HG03175 (cell line): ENCODE measurements at regions not wholly inside any gene's neighbourhood (a gene's known extent, or its start where the extent isn't known, plus 50 kb on each side); places are given as distances from the start of the nearest gene placed in this dataset.

Source experiments
- ATAC-seq: cut with Tn5 transposase; IDR thresholded peaks from one replicate; pipeline ENCODE4 v1.9.1; 2021; ENCODE audit warnings: mild to moderate bottlenecking, moderate library complexity; ENCODE audit not compliant: unreplicated experiment

- ATAC-seq = no peak
These were observed 542.1 kb downstream of the BNC2 start for GRCh38 chr9:16328349-16328748.

DNA sequence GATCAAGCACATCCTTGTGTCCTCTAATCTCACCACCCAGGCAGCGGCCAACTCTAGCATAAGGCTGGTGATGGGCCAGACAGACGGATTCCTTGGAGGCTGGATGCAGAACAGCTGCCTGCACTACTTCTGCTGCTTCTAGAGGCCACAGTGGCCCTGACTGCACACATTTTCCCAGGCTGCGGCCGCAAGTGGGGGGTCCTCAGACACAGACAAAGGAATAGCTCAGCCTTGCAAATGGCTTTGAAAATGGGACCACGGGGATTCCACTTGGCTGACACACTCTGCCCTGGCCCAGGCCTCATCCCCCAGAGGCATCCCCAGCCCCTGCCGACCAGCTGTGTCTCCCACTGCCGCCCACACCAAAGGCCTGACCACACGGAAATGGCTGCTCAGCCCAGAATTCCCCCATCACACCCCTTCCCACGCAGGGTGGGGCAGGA, 540.8 kb downstream of the BNC2 start:
- no peak for ATAC-seq

DNA sequence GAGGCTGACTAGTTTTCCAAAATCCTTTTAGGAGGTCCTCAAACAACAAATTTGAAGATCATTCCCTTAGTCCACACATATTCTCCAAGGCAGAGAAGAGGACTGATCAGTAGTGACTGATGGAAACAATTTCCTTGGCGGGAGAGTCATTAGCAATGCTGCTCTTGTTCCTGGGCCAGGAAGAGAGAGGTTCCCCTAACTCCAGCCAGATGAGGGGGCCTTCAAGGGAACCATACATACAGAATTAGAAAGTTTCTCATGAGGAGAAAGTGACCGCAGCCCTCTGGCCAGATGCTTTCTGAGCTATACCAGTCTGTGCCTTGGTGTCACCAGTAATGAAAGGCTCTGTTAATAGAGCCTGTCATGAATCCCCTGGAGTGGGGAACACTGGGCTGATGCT, 539.4 kb downstream of the BNC2 start:
- ATAC-seq = no peak

- no peak for ATAC-seq
These were observed 538.9 kb downstream of the BNC2 start for GRCh38 chr9:16331527-16331926.

DNA sequence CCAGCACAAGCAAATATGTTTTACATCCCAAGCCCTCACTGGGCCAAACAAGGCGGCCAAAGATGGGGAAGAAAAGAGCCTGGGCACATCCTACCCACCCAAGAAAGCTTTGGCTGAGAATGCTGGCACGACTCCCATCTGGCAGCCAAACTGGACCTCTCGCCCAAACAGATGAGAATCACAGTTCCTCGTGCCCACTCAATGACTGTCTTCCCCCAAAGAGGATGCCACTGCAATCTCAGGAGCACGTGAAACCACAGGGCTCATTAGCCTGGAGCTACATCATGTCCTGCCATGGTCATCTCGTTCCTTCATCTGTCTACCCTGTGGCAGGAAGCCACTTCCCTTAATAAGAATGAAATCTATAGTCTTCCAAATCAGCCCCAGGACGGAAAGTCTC, 536.8 kb downstream of the BNC2 start:
- ATAC-seq = no peak

- ATAC-seq = no peak
These were observed 534.5 kb downstream of the BNC2 start for GRCh38 chr9:16335788-16336580.

DNA sequence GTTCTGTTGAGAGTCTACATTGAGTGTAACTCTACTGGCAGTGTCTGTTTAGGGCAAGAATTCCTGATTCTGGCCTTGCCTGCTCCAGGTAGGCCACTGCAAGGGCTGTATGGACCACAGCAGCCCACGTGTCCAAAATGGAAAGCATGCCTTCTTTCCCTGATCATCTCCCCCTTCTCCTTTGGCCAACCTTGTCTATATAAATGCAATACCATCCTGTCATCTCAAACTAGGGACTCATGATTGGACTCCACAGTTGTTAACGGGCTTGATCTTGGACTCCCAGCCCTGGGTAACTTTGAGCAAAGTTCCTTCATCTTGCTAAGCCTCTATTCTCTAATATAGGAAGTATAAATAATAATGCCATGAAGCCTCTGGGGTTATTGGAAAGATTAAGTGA, 533.6 kb downstream of the BNC2 start:
- no peak for ATAC-seq

DNA sequence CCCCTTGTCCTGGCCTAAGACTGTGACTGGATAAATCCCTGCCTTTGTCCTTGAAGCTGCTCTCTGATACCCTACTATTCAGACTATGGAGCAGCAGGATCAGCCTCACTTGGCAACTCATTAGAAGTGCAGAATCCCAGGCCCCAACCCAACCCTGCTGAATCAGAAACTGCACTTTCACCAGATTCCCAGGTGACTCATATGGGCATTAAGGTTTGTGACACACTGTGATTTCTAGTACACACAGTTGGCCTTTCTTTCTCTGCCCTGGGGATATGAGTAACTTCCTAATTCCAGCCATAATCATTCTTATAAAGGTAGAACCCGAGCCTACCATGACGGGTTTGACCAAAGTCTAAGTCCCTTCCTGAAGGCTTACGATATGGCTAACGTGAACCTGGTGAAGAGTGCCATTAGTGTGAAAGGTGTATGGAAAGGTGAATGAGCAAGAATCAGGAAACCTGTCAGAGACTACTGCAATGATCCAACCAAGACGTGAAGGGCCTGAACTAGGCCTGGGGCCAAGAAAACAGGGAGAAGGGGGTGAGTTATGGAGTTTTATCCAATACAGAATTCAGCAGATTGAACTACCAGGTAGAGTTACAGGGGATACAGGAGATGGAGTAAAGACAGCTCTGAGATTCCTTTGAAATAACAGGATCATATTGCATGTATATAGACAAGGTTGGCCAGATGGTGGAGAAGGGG, 533.0 kb downstream of the BNC2 start:
- ATAC-seq = no peak

GRCh38 chr9:16341177-16341576, 529.3 kb downstream of the BNC2 start:
- no peak for ATAC-seq

GRCh38 chr9:16342246-16343020, 528.0 kb downstream of the BNC2 start:
- no peak for ATAC-seq

DNA sequence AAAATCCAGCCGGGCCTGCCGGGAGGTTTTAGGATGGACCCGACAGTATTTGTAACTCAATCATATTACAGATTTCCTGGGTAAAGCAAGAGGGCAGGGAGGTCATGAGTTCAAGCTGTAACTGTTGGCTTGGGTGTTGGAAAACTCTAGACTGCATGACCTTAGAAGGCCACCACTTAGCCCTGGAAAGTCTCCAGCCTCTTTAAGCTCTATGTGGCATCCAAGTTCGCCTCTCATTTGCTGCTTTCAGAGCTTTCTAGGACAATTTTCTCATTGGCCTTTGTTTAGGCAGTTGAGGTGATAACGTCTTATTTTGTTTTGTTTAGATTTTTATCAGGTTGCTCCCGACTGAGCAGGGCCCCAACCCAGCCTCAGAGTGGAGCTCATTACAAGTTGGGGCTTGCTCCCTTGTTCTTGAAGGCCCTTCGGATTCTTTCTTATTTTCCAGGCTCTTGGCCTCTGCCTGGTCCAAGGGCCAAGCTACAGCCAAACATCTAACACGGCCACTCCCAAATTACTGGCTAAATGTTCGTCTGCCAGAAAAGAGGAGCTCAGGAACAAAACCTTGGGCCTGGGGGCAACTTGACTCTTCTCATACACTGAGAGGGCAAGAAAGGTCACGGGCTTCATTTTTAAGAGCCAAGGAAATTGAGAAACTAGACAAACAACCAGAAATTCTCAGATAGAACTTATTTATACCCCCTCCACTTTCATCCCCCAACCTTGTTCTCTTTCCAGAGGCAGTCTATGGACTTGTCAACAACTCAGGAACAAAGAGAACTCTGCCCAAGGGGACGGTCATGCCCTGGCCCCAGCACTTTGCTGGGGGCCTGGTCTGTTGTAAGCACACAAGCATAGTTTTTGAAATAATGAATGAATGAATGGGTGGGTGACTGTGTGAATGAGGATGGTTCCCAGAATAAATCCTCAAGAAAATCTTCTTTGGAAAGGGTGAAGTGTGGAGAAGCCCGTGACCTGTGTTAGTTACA, 526.9 kb downstream of the BNC2 start:
- ATAC-seq = no peak

DNA sequence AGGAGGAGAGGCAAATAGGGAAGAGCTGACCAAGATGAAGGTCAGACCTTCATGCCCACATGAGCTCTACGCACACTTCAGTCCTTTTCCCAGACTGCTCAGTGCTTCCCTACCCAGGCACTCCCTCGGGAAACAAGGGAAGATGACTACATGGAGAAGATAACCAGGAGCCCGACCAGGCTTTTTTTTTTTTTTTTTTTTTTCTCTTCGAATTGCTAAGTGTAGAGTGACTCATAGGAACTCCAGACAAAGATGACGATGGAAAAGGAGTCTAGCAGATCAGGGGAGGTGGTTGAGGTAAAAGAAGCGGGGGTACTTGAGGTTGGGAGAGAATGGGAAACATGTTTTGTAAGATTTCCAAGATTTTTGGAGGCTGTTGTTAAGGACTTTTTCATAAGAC, 526.1 kb downstream of the BNC2 start:
- ATAC-seq = no peak

GRCh38 chr9:16345902-16346301, 524.6 kb downstream of the BNC2 start:
- no peak for ATAC-seq

- ATAC-seq = no peak
These were observed 522.6 kb downstream of the BNC2 start for GRCh38 chr9:16347886-16348285.

GRCh38 chr9:16348531-16348930, 521.9 kb downstream of the BNC2 start:
- no peak for ATAC-seq

GRCh38 chr9:16352251-16352650, 518.2 kb downstream of the BNC2 start:
- no peak for ATAC-seq

DNA sequence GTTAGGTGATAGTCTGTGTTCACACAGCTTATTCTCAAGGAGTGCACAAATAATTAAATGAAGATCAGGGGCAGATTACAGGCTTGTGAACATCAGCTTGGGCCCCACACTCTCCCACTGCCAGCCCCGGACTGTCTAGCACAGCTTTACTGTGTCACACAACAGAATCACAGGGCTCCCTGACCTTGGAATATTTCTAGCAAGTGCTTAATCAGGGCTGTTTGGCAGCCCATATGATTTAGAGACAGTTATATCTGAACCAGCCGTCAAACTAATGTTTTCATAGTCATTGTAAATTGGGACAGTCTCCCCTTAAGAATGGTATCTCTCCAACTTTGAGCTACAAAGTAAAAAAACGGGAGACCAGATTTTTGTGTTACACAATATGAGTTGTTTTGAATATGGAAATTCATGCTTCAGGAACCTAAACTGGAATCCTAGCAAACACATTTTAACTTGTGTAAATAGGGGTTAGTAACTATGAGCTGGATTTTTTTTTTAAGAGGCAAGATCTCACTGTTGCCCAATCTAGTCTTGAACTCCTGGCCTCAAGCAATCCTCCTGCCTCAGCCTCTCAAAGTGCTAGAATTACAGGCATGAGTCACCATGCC, 517.6 kb downstream of the BNC2 start:
- no peak for ATAC-seq

- no peak for ATAC-seq
These were observed 514.2 kb downstream of the BNC2 start for GRCh38 chr9:16356196-16356765.

DNA sequence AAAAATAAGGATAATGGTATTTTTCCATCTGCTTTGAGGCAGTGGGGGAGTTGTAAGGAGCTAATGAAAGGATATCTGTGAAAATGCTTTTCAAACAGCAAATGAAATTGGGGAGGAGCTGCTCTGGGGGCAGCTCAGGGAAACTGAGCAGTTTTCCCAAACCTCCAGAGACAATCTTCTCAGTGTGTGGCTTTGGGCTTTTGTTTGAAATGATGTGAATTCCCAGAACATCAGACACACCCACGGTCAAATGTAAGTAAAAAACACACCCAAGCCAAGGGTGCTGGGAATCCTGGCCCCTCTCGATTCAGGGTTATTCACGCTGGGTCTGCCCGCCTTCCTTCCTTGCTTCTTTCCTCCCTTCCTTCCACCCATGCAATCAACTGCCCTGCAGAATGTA, 512.6 kb downstream of the BNC2 start:
- no peak for ATAC-seq

- no peak for ATAC-seq
These were observed 511.7 kb downstream of the BNC2 start for GRCh38 chr9:16358751-16359150.
